Psoas muscle (tissue), 7 donors: ENCODE measurements at regions not wholly inside any gene's neighbourhood (a gene's known extent, or its start where the extent isn't known, plus 50 kb on each side); places are given as distances from the start of the nearest gene placed in this dataset.

ENCODE experiments used
- ATAC-seq, 4 donors: fragments of 200-7000 bp; cut with Tn5 transposase; one replicate each; pipeline ENCODE4 v1.9.1; 2020; ENCODE audit warnings: moderate library complexity in 3 of 4, mild to moderate bottlenecking in 2 of 4
- DNase-seq, 2 donors: peaks; one replicate each; pipeline ENCODE4 v3.0.0-alpha.2; 2020
- H3K27ac ChIP-seq: fragments of 200-600 bp; one replicate; pipeline ENCODE4 v1.8.0; 2022
- H3K27me3 ChIP-seq, 3 donors: fragments of 200-600 bp in 1 of 3; one replicate each; pipeline versions ENCODE4 v1.6.1 to v1.8.0; 2013 to 2022; ENCODE audit warnings: low read length in 2 of 3, mild to moderate bottlenecking in 2 of 3, moderate library complexity in 1 of 3; ENCODE audit not compliant: insufficient read depth in 3 of 3
- H3K36me3 ChIP-seq, 2 donors: fragments of 200-600 bp in 1 of 2; one replicate each; pipeline versions ENCODE4 v1.6.1 to v1.8.0; 2013 to 2022; ENCODE audit warnings: low read depth in 1 of 2, mild to moderate bottlenecking in 1 of 2, moderate library complexity in 1 of 2; ENCODE audit not compliant: insufficient read depth in 1 of 2
- H3K4me1 ChIP-seq: fragments of 200-600 bp; one replicate; pipeline ENCODE4 v1.8.0; 2022
- H3K4me3 ChIP-seq: fragments of 200-600 bp; one replicate; pipeline ENCODE4 v1.8.0; 2022; ENCODE audit warnings: mild to moderate bottlenecking
- H3K9me3 ChIP-seq: fragments of 200-600 bp; one replicate; pipeline ENCODE4 v1.8.0; 2022
- CTCF ChIP-seq: fragments of 200-600 bp; IDR thresholded peaks from one replicate; pipeline ENCODE4 v1.8.0; 2022; ENCODE audit warnings: antibody characterized with exemption
- WGBS, 3 donors: extraction: QIAGEN DNeasy Blood & Tissue Kit; methylation state at CpG; one replicate each; pipeline versions ENCODE4 v1.1.6 to v1.1.7; 2013; 5-methylcytosine and 5-hydroxymethylcytosine counted together
- intact Hi-C, 2 donors: fragments of 100-400 bp; cut with DNase I; formaldehyde crosslinking; loops; one replicate each; pipeline versions ENCODE4 v1.11.0 to v1.14.2; 2022
- donor health status: healthy with polysubstance abuse.
- donor health status: DM: no; HTN: no; CAD: no; lungs with moderate emphysema.
- donor health status: Bipolar disorder and iron deficiency.
- donor health status: healthy.
- donor health status: DM: yes; HTN: yes; CAD: no.
- donor health status: DM: no; HTN: no; CAD: no.
- donor health status: DM: yes; HTN: yes; CAD: no.

- peak; percentile 60 to 78 (median 72) for ATAC-seq
- no peaks in the 10 kb centered on the region for H3K36me3 ChIP-seq
- intact Hi-C loops, result loop anchor here in 1 of 2 donors (10.0 kb wide), 1 partner anchor 137 kb away; no protein-coding TSS in a partner anchor
- peak; percentile 78 for TF ChIP-seq CTCF
- no peak overlapping the region for H3K4me3 ChIP-seq
- H3K4me1 ChIP-seq, result peaks cover 36% of the 10 kb centered on the region
- no peak for DNase-seq
- 15 to 19% (median 17%) methylated on average over 6 of the region's 6 CpGs for WGBS, 3 donors
- H3K9me3 ChIP-seq, result no peaks in the 10 kb centered on the region
- H3K27me3 ChIP-seq, result no peaks in the 10 kb centered on the region
- peak overlapping the region; percentile 76 for H3K27ac ChIP-seq
Observed at GRCh38 chr16:7268182-7268581, 64.5 kb upstream of the RBFOX1 start.

DNA sequence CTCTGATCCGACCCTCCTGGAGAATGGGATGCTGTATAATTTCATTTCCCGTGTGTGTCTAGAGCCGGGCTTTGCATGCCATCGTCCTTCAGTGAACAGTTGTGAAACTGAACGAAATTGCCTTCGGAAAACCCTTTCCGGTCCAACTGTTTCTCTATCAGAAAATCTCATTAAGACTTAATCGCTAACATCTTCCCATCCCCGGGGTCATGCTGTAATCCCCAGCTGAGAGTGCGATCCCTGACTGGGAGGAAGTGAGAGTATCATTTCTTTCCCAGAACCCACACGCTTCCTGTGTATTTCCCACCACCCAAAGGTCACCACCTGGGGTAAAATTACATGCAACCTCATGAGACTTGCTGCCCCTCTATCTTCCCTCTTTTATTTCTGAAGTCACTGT, 75.6 kb upstream of the RBFOX1 start:
- H3K4me1 ChIP-seq, result no peaks in the 10 kb centered on the region
- WGBS, 3 donors, result 81 to 87% (median 82%) methylated on average over 11 of the region's 11 CpGs
- intact Hi-C loops, result no loop called here
- no peaks in the 10 kb centered on the region for H3K9me3 ChIP-seq
- no peaks in the 10 kb centered on the region for H3K36me3 ChIP-seq
- no peak for TF ChIP-seq CTCF
- H3K4me3 ChIP-seq, result no peak overlapping the region
- H3K27ac ChIP-seq, result no peak overlapping the region
- no peak for ATAC-seq
- no peak for DNase-seq
- H3K27me3 ChIP-seq, result no peaks in the 10 kb centered on the region

DNA sequence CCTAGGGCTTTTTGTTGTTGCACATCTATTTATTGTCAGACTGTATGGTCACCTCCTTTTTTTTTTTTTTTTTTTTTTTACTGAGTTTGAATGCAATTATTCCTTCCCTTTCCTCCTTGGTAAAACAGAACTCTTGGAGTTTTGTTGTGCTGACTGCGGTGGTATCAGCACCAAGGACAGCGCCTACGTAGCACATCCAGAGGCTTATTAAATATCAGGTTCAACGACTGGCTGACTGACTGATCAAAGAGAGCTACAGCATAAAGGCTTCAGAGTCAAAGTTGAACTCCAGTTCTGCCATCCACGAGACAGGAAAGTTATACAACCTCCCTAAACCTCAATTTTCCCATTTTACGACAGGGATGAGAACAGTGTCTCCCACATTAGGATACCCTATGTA, 86.1 kb upstream of the RBFOX1 start:
- no peak overlapping the region for H3K27ac ChIP-seq
- ATAC-seq (no peak), DNase-seq (no peak)
- peaks cover 0 to 5% (median 0%) of the 10 kb centered on the region in 3 donors for H3K27me3 ChIP-seq
- no peaks in the 10 kb centered on the region for H3K4me1 ChIP-seq
- no peaks in the 10 kb centered on the region for H3K9me3 ChIP-seq
- 29 to 35% (median 32%) methylated on average over 6 of the region's 6 CpGs for WGBS, 3 donors
- H3K4me3 ChIP-seq, result no peak overlapping the region
- intact Hi-C loops, result no loop called here
- no peaks in the 10 kb centered on the region for H3K36me3 ChIP-seq
- no peak for TF ChIP-seq CTCF

DNA sequence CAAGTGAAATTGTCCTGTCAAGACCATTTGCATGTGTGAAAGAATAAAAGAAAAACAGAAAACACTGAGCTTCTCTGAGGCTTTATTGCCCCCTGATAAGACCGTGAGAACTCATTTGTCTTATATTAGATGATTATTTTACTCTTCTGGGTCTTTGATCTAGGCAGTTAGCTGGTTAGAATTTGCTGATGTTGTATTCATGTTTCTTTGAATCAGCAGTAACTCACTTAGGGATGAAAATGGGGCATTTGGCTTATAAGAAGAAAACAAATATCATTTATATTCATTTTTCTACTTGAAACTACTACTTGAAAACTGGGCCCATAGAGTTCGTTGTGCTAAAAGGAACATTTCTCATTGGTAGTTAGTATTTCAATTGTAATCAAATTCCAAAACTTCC, 93.1 kb upstream of the RBFOX1 start:
- H3K27me3 ChIP-seq, result no peaks in the 10 kb centered on the region
- no peaks in the 10 kb centered on the region for H3K4me1 ChIP-seq
- intact Hi-C loops, result no loop called here
- DNase-seq (no peak), ATAC-seq (no peak)
- no peak for TF ChIP-seq CTCF
- no peak overlapping the region for H3K27ac ChIP-seq
- H3K4me3 ChIP-seq, result no peak overlapping the region
- H3K36me3 ChIP-seq, result no peaks in the 10 kb centered on the region
- H3K9me3 ChIP-seq, result no peaks in the 10 kb centered on the region
- WGBS, 3 donors, result 82 to 90% (median 82%) methylated on average over 2 of the region's 2 CpGs

- Histone ChIP-seq H3K4me1 (no peaks in the 10 kb centered on the region), H3K4me3 (no peak overlapping the region), H3K36me3 (no peaks in the 10 kb centered on the region), H3K27me3 (no peaks in the 10 kb centered on the region), H3K27ac (no peak overlapping the region), H3K9me3 (no peaks in the 10 kb centered on the region)
- no peak for DNase-seq
- 18 to 40% (median 20%) methylated on average over 6 of the region's 6 CpGs for WGBS, 3 donors
- no peak for TF ChIP-seq CTCF
- intact Hi-C loops, result no loop called here
- no peak for ATAC-seq
Observed at GRCh38 chr16:7236824-7237410, 95.7 kb upstream of the RBFOX1 start.
